Loucy (cell line): ENCODE measurements at regions not wholly inside any gene's neighbourhood (a gene's known extent, or its start where the extent isn't known, plus 50 kb on each side); places are given as distances from the start of the nearest gene placed in this dataset.

Source experiments
- CTCF ChIP-seq: fragments of 200-600 bp; sonication (generic); conservative IDR thresholded peaks from 2 replicates; pipeline ENCODE4 v1.5.1; 2014; ENCODE audit warnings: mild to moderate bottlenecking, antibody characterized with exemption, low read length
- EZH2phosphoT487 ChIP-seq: fragments of 200-600 bp; IDR thresholded peaks from 2 replicates; pipeline ENCODE4 v1.6.1; 2018; ENCODE audit warnings: antibody characterized with exemption, mild to moderate bottlenecking, moderate library complexity, borderline replicate concordance

GRCh38 chr6:139551376-139551775 lies 176.9 kb upstream of the CITED2 start:
- TF ChIP-seq CTCF (no peak), EZH2phosphoT487 (no peak)
